Esophagus muscularis mucosa (tissue), 4 donors: ENCODE measurements at regions not wholly inside any gene's neighbourhood (a gene's known extent, or its start where the extent isn't known, plus 50 kb on each side); places are given as distances from the start of the nearest gene placed in this dataset.

Source experiments
- DNase-seq: peaks from one replicate; pipeline ENCODE4 v3.0.0-alpha.2; 2017; ENCODE audit errors: extremely low spot score
- H3K27ac ChIP-seq, 4 donors: fragments of 200-600 bp; sonication (generic); replicated peaks in 1 of 4; 1 replicate in 3 of 4; 2 replicates in 1 of 4; pipeline ENCODE4 v1.5.1; 2016 to 2019; ENCODE audit warnings: mild to moderate bottlenecking in 1 of 4
- H3K27me3 ChIP-seq, 4 donors: fragments of 200-600 bp; sonication (generic); one replicate each; pipeline versions ENCODE4 v1.5.1 to v1.6.0; 2016 to 2019
- H3K36me3 ChIP-seq, 4 donors: fragments of 200-600 bp; sonication (generic); one replicate each; pipeline ENCODE4 v1.5.1; 2016 to 2019
- H3K4me1 ChIP-seq, 4 donors: fragments of 200-600 bp; sonication (generic); one replicate each; pipeline ENCODE4 v1.5.1; 2016 to 2019
- H3K4me3 ChIP-seq, 4 donors: fragments of 200-600 bp; sonication (generic); 1 replicate in 2 of 4; 2 replicates in 2 of 4; pipeline ENCODE4 v1.5.1; 2016 to 2019; ENCODE audit warnings: mild to moderate bottlenecking in 4 of 4, moderate library complexity in 1 of 4
- H3K9me3 ChIP-seq, 4 donors: fragments of 200-600 bp; sonication (generic); 1 replicate in 3 of 4; 2 replicates in 1 of 4; pipeline ENCODE4 v1.5.1; 2016 to 2019
- CTCF ChIP-seq, 3 experiments: fragments of 200-600 bp in 2 of 3; fragments of 450-650 bp in 1 of 3; sonication (generic) in 2 of 3; IDR thresholded peaks; one replicate each; pipeline ENCODE4 v1.5.1; 2017 to 2019; ENCODE audit warnings: antibody characterized with exemption in 3 of 3, mild to moderate bottlenecking in 2 of 3, moderate library complexity in 1 of 3
- EP300 ChIP-seq: sonication (generic); formaldehyde crosslinking; IDR thresholded peaks from one replicate; pipeline ENCODE4 v1.6.1; 2017; ENCODE audit warnings: antibody characterized with exemption
- POLR2A ChIP-seq: fragments of 450-650 bp; IDR thresholded peaks from one replicate; pipeline ENCODE4 v1.6.1; 2017; ENCODE audit warnings: antibody characterized with exemption, moderate library complexity, mild to moderate bottlenecking, low read depth
- POLR2AphosphoS5 ChIP-seq, 2 donors: sonication (generic); formaldehyde crosslinking; IDR thresholded peaks; one replicate each; pipeline ENCODE4 v1.6.1; 2017; ENCODE audit warnings: antibody characterized with exemption in 2 of 2
- WGBS: methylation state at CpG from one replicate; pipeline ENCODE4 v1.1.5; 2018; 5-methylcytosine and 5-hydroxymethylcytosine counted together
- intact Hi-C: fragments of 100-400 bp; cut with DNase I; formaldehyde crosslinking; loops from one replicate; pipeline ENCODE4 v1.15.1; 2023

GRCh38 chrX:39560271-39560670, 537.5 kb downstream of the BCOR start:
- peaks cover 0 to 3% (median 0%) of the 10 kb centered on the region in 4 donors for H3K27me3 ChIP-seq
- TF ChIP-seq POLR2A (no peak), EP300 (no peak)
- no peak for DNase-seq
- H3K4me3 ChIP-seq = no peak overlapping the region
- 45% methylated on average over 12 of the region's 12 CpGs for WGBS
- no peak overlapping the region for H3K27ac ChIP-seq
- intact Hi-C loops = no loop called here
- H3K9me3 ChIP-seq = no peaks in the 10 kb centered on the region
- no peaks in the 10 kb centered on the region for H3K36me3 ChIP-seq
- H3K4me1 ChIP-seq = no peaks in the 10 kb centered on the region

- H3K4me3 ChIP-seq = no peak overlapping the region
- no peak for TF ChIP-seq POLR2A
- no peak for TF ChIP-seq EP300
- no peaks in the 10 kb centered on the region for H3K9me3 ChIP-seq
- DNase-seq = no peak
- intact Hi-C loops = no loop called here
- no peak overlapping the region for H3K27ac ChIP-seq
- H3K36me3 ChIP-seq = no peaks in the 10 kb centered on the region
- H3K27me3 ChIP-seq = no peaks in the 10 kb centered on the region
- no peaks in the 10 kb centered on the region for H3K4me1 ChIP-seq
These were observed 534.6 kb downstream of the BCOR start for GRCh38 chrX:39563178-39563577.

DNA sequence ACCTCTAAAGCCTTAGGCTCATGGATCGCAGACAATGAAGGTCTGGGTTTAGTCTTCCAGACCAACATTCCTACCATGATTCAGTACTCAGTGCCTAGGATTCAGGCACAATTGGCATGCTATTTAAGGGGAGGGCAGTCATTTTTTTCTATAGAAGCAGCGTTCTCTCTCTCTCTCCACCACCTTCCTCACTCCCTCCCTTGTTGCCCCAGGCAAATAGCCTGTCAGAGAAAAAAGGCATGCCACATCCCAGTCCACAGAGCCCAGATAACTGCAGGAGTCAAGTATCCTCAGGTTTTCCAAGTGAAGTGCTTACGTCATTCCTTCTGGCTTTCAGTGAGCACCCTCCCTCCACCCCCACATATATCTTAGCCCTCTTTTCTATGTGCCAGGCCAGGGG, 533.0 kb downstream of the BCOR start:
- Histone ChIP-seq H3K36me3 (no peaks in the 10 kb centered on the region), H3K27me3 (no peaks in the 10 kb centered on the region), H3K4me1 (no peaks in the 10 kb centered on the region), H3K27ac (no peak overlapping the region), H3K9me3 (no peaks in the 10 kb centered on the region), H3K4me3 (no peak overlapping the region)
- intact Hi-C loops = no loop called here
- TF ChIP-seq POLR2AphosphoS5 (IDR thresholded peaks at IDR 0.05) (no peak), EP300 (no peak), CTCF (IDR thresholded peaks at IDR 0.05) (no peak), POLR2A (no peak)
- WGBS = 63% methylated on average over 3 of the region's 3 CpGs
- no peak for DNase-seq

DNA sequence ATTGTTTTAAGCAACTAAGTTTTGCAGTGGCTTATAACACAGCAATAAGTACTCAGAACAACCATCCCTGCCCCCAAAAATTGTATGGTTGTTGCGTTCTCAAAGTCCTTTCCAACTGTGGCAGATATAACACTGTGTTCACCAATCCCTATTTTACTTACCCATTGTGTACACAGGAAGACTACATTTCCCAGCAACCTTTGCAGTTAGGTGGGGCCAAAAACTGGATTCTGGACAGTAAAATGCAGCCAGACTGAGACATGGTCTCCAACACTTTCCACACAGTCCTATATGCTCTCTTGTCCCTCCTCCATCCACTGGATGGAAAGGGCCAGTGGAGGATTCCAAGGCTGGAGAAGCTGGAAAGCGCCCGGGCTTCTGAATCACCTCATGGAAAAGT, 523.6 kb downstream of the BCOR start:
- H3K27me3 ChIP-seq = peaks cover 0 to 5% (median 0%) of the 10 kb centered on the region in 4 donors
- WGBS = 62% methylated on average over 3 of the region's 3 CpGs
- no peak for TF ChIP-seq CTCF (IDR thresholded peaks at IDR 0.05)
- no peak for TF ChIP-seq EP300
- TF ChIP-seq POLR2A = no peak
- no peak for TF ChIP-seq POLR2AphosphoS5 (IDR thresholded peaks at IDR 0.05)

GRCh38 chrX:39576041-39576872, 521.5 kb downstream of the BCOR start:
- DNase-seq = no peak
- Histone ChIP-seq H3K36me3 (no peaks in the 10 kb centered on the region), H3K4me3 (no peak overlapping the region), H3K27me3 (peaks cover 0 to 5% (median 0%) of the 10 kb centered on the region in 4 donors), H3K4me1 (peaks cover 0 to 3% (median 0%) of the 10 kb centered on the region in 4 donors), H3K27ac (no peak overlapping the region), H3K9me3 (no peaks in the 10 kb centered on the region)
- WGBS = 66% methylated on average over 24 of the region's 28 CpGs
- intact Hi-C loops = no loop called here
- TF ChIP-seq CTCF (IDR thresholded peaks at IDR 0.05) (no peak), POLR2A (no peak), EP300 (no peak), POLR2AphosphoS5 (IDR thresholded peaks at IDR 0.05) (no peak)

More for the DNA sequence above, 523.6 kb downstream of the BCOR start:
- Histone ChIP-seq H3K4me1 (peaks cover 0 to 3% (median 0%) of the 10 kb centered on the region in 4 donors), H3K27ac (no peak overlapping the region), H3K9me3 (no peaks in the 10 kb centered on the region), H3K4me3 (no peak overlapping the region), H3K36me3 (no peaks in the 10 kb centered on the region)
- intact Hi-C loops = no loop called here
- DNase-seq = no peak
